HG03442 (cell line): ENCODE measurements at regions not wholly inside any gene's neighbourhood (a gene's known extent, or its start where the extent isn't known, plus 50 kb on each side); places are given as distances from the start of the nearest gene placed in this dataset.
A peak's percentile ranks its signal among the peaks of the same experiment; 100 is the strongest.

Source experiments
- ATAC-seq: cut with Tn5 transposase; IDR thresholded peaks from one replicate; pipeline ENCODE4 v1.9.1; 2021; ENCODE audit warnings: mild to moderate bottlenecking, moderate library complexity; ENCODE audit not compliant: unreplicated experiment

- ATAC-seq: no peak
Measured at GRCh38 chr1:25026730-25027450, 96.8 kb upstream of the RUNX3 start.

- no peak for ATAC-seq
Measured at GRCh38 chr1:25026304-25026703, 96.2 kb upstream of the RUNX3 start.

GRCh38 chr1:25024615-25025350 lies 94.7 kb upstream of the RUNX3 start:
- ATAC-seq: no peak

- no peak for ATAC-seq
Measured at GRCh38 chr1:25023826-25024225, 93.8 kb upstream of the RUNX3 start.

- no peak for ATAC-seq
Measured at GRCh38 chr1:25023190-25023578, 93.1 kb upstream of the RUNX3 start.

- peak; percentile 72 for ATAC-seq
Measured at GRCh38 chr1:25022361-25023189, 92.5 kb upstream of the RUNX3 start.

- ATAC-seq: no peak
Measured at GRCh38 chr1:25021591-25022215, 91.6 kb upstream of the RUNX3 start.

- no peak for ATAC-seq
Measured at GRCh38 chr1:25020851-25021590, 90.9 kb upstream of the RUNX3 start.

GRCh38 chr1:25020173-25020845 lies 90.2 kb upstream of the RUNX3 start:
- no peak for ATAC-seq

- no peak for ATAC-seq
Measured at GRCh38 chr1:25019337-25020172, 89.5 kb upstream of the RUNX3 start.

- ATAC-seq: no peak
Measured at GRCh38 chr1:25018943-25019336, 88.9 kb upstream of the RUNX3 start.

- ATAC-seq: no peak
Measured at GRCh38 chr1:25018110-25018735, 88.1 kb upstream of the RUNX3 start.

- ATAC-seq: no peak
Measured at GRCh38 chr1:25017436-25018109, 87.5 kb upstream of the RUNX3 start.

- ATAC-seq: no peak
Measured at GRCh38 chr1:25012966-25013962, 83.2 kb upstream of the RUNX3 start.

GRCh38 chr1:25011943-25012638 lies 82.0 kb upstream of the RUNX3 start:
- ATAC-seq: no peak

- no peak for ATAC-seq
Measured at GRCh38 chr1:25011275-25011674, 81.2 kb upstream of the RUNX3 start.
